Thyroid gland (tissue), 4 donors: ENCODE measurements at regions not wholly inside any gene's neighbourhood (a gene's known extent, or its start where the extent isn't known, plus 50 kb on each side); places are given as distances from the start of the nearest gene placed in this dataset.
"Not testable (repeated sequence)": the region's sequence is repeated elsewhere in the genome, so short reads cannot be mapped to it uniquely, and the experiment has no call there.

Experiments
- CTCF ChIP-seq, 6 experiments: fragments of 200-600 bp in 3 of 6; fragments of 450-650 bp in 3 of 6; sonication (generic) in 3 of 6; IDR thresholded peaks; one replicate each; pipeline ENCODE4 v1.5.1; 2016 to 2019; ENCODE audit warnings: antibody characterized with exemption in 6 of 6, mild to moderate bottlenecking in 2 of 6, inconsistent platforms in 1 of 6, moderate library complexity in 1 of 6
- POLR2A ChIP-seq, 2 donors: fragments of 450-650 bp; IDR thresholded peaks; one replicate each; pipeline ENCODE4 v1.6.1; 2017; ENCODE audit warnings: antibody characterized with exemption in 2 of 2, mild to moderate bottlenecking in 2 of 2, moderate library complexity in 1 of 2

GRCh38 chr9:40991100-40991740, 137.3 kb downstream of the FOXD4L6 start:
- TF ChIP-seq CTCF, POLR2A (IDR thresholded peaks at IDR 0.05): not testable (repeated sequence)
